Globus pallidus (tissue), 1 donor: ENCODE measurements at regions not wholly inside any gene's neighbourhood (a gene's known extent, or its start where the extent isn't known, plus 50 kb on each side); places are given as distances from the start of the nearest gene placed in this dataset.
A peak's percentile ranks its signal among the peaks of the same experiment; 100 is the strongest.

Experiments used
- DNase-seq: peaks from one replicate; pipeline ENCODE4 v3.0.0-alpha.2; 2015; ENCODE audit warnings: low spot score

GRCh38 chr5:117212866-117213265, 638.2 kb upstream of the SEMA6A start:
- DNase-seq: no peak

GRCh38 chr5:117210796-117211195, 636.2 kb upstream of the SEMA6A start:
- DNase-seq: no peak

- DNase-seq: no peak
These were observed 634.9 kb upstream of the SEMA6A start for GRCh38 chr5:117209479-117209878.

- DNase-seq: no peak
These were observed 632.6 kb upstream of the SEMA6A start for GRCh38 chr5:117207088-117207668.

- no peak for DNase-seq
These were observed 631.3 kb upstream of the SEMA6A start for GRCh38 chr5:117205894-117206293.

GRCh38 chr5:117204926-117205869, 630.6 kb upstream of the SEMA6A start:
- DNase-seq: peak; percentile 42

- no peak for DNase-seq
These were observed 629.8 kb upstream of the SEMA6A start for GRCh38 chr5:117204404-117204803.

GRCh38 chr5:117203584-117203983, 629.0 kb upstream of the SEMA6A start:
- no peak for DNase-seq

GRCh38 chr5:117201001-117201400, 626.4 kb upstream of the SEMA6A start:
- DNase-seq: no peak

GRCh38 chr5:117195076-117195475, 620.5 kb upstream of the SEMA6A start:
- DNase-seq: no peak

- no peak for DNase-seq
These were observed 616.6 kb upstream of the SEMA6A start for GRCh38 chr5:117191251-117191650.

GRCh38 chr5:117189784-117190183, 615.2 kb upstream of the SEMA6A start:
- no peak for DNase-seq

GRCh38 chr5:117188211-117188610, 613.6 kb upstream of the SEMA6A start:
- no peak for DNase-seq

GRCh38 chr5:117186751-117187150, 612.1 kb upstream of the SEMA6A start:
- DNase-seq: no peak

GRCh38 chr5:117183326-117183725, 608.7 kb upstream of the SEMA6A start:
- DNase-seq: no peak

- peak; percentile 90 for DNase-seq
These were observed 607.5 kb upstream of the SEMA6A start for GRCh38 chr5:117182104-117182503.

- no peak for DNase-seq
These were observed 602.7 kb upstream of the SEMA6A start for GRCh38 chr5:117177302-117177701.

GRCh38 chr5:117165068-117165467, 590.4 kb upstream of the SEMA6A start:
- peak; percentile 74 for DNase-seq

- DNase-seq: peak; percentile 57
These were observed 587.2 kb upstream of the SEMA6A start for GRCh38 chr5:117161718-117162335.

- no peak for DNase-seq
These were observed 585.8 kb upstream of the SEMA6A start for GRCh38 chr5:117160391-117160790.

GRCh38 chr5:117149312-117149711, 574.7 kb upstream of the SEMA6A start:
- no peak for DNase-seq

GRCh38 chr5:117144086-117144485, 569.5 kb upstream of the SEMA6A start:
- peak; percentile 17 for DNase-seq

- DNase-seq: no peak
These were observed 568.8 kb upstream of the SEMA6A start for GRCh38 chr5:117143406-117143805.
